ENCODE measurements at regions not wholly inside any gene's neighbourhood (a gene's known extent, or its start where the extent isn't known, plus 50 kb on each side); places are given as distances from the start of the nearest gene placed in this dataset.
A peak's percentile ranks its signal among the peaks of the same experiment; 100 is the strongest.

DNA sequence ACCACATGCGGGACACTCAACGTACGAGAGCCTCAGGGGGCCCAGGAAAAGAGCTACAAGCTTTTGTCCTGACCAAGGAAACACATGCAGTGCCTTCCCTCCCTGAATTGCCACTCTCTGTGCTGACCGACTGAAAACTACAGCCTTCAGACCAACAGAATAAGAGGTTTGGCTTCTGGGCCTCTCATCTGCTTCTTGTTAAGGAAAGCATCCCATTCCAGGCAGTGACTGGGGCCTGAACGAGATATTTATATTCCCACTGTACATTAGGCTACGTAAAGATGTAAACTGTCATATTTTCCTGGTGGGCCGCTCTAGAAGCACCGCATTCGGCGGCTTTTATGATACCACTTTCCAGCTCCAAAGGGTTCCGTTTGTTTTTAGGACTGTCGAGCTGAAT is 208.9 kb upstream of the TPM1 start:
- DNase-seq (ENCODE audit: low read depth, low spot score): no peak

DNA sequence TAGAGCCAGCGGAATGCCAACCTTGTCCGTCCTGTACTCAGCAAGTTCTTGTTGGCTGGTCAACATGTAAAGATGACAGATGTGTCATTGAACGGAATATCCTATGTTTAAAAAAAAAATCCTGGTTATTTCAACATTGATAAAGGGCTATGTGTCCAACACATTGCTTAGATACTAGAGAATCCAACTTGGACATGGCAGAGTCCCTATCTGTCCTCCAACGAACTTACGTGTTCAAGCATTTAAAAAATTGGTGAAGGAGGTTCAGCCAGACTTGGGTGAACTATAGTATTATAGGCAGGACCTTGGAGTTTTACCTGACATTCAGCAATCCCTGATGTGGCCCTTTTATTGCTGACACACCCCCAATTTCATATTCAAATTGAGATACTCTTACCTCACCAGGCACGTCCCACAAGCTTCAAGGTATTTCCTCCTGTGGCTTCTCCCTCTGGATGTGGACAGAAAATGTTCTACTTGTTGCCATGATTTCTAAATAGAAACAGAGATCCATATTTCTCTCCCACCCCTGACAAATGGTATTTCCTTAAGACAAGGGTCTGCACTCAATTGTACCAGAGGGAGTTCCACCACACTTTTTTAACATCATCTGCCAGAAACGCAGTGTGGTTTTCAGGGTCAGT is 207.7 kb upstream of the TPM1 start:
- DNase-seq (ENCODE audit: low read depth, low spot score): no peak

DNA sequence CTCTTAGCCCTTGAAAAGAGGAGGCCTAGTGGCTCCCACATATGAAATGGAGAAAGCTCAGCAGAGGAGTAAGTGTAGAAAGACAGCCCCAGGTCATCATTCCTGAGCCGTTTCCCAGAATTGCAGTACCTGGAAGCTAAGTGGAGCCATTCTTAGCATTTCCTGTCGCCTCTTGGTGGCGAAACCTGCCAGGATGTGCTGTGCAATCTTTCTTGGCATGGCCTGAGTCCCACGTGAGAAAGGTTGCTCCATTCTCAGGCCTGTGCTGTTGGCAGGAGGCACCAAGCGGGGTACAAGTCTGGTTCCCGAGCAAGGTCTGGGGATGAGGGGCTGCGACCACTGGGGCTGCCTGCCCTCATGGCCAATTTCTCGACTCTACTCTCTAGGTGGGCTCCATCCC is 207.2 kb upstream of the TPM1 start:
- no peak for DNase-seq (ENCODE audit: low read depth, low spot score)

DNA sequence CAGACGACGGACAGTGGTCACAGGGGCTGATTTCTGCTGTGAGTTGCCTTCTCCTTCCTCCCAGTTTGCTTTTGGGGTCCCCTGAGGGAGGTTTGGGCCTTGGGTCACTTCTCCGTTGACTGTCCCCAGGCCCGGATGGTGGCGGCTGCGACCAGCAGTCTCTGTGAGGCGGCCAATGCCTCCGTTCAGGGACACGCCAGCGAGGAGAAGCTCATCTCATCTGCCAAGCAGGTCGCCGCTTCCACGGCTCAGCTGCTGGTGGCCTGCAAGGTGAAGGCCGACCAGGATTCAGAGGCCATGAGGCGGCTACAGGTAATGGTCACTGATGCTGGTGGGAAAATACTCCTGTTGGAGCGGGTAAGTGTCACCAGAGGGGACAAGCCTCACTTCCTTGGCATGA is 206.8 kb upstream of the TPM1 start:
- DNase-seq (ENCODE audit: low read depth, low spot score): no peak

GRCh38 chr15:62840526-62841268 is 201.8 kb upstream of the TPM1 start:
- DNase-seq (ENCODE audit: low read depth, low spot score): no peak

DNA sequence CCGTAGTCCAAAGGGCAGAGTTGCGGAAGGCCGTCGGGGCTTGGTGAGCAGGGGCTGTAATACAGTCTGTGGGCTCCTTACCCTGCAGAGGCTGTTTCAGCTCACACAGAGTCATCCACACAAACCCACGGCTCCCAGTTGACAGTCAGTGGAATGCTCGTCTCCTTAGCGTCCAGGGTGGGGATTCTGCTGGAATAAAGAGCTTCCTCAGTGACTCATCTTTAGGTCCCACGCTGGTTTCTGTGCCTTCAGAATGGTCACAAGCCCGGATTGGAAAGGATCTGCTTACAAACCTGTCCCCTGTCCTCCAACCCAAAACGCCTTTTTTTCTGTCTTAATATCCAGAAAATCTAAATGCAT is 201.3 kb upstream of the TPM1 start:
- no peak for DNase-seq (ENCODE audit: low read depth, low spot score)

- DNase-seq (ENCODE audit: low read depth, low spot score): no peak
Observed at GRCh38 chr15:62841891-62842559, 200.5 kb upstream of the TPM1 start.

DNA sequence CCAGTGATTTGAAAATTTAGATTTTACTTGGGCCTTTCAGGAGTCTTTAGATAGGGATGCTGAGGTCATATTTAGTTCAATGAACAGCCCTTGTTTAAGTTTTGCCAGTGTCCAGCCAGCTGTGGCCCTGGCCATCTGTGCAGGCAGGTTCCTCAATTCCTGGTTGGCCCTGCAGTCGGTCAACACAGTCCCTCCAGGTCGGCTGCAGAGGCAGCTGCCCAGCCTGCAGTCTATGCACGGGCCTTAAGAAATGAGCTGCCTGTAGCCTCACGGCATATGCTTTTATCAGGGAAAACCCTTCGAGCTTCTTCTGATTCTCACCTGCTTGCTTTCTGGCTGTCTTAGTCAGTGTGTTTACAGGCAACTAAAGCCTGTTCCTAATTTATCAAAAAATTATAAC is 199.2 kb upstream of the TPM1 start:
- no peak for DNase-seq (ENCODE audit: low read depth, low spot score)

GRCh38 chr15:62844564-62845240 is 197.8 kb upstream of the TPM1 start:
- no peak for DNase-seq (ENCODE audit: low read depth, low spot score)

- no peak for DNase-seq (ENCODE audit: low read depth, low spot score)
Observed at GRCh38 chr15:62845241-62846126, 197.1 kb upstream of the TPM1 start.

GRCh38 chr15:62846131-62846804 is 196.3 kb upstream of the TPM1 start:
- DNase-seq (ENCODE audit: low read depth, low spot score): no peak

GRCh38 chr15:62846805-62847495 is 195.6 kb upstream of the TPM1 start:
- no peak for DNase-seq (ENCODE audit: low read depth, low spot score)

- peak; percentile 68 for DNase-seq (ENCODE audit: low read depth, low spot score)
Observed at GRCh38 chr15:62847900-62848489, 194.6 kb upstream of the TPM1 start.

DNA sequence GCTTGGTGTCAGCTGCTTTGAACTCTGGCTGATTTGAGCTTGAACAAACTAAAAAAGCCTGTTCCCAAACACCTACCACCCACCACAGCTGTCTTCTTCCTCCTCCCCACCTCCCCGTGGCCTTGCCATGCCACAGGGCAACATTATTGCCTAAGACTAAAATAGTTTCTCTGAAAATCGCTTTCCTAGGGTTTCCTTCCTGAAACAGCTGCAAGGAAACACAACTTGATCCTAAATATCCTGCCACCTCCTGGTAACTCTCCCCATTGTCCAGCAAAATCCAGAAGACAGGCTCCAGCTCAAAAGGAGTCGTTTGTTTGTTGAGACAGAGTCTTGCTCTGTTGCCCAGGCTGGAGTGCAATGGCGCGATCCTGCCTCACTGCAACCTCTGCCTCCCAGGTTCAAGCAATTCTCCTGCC is 193.9 kb upstream of the TPM1 start:
- no peak for DNase-seq (ENCODE audit: low read depth, low spot score)

DNA sequence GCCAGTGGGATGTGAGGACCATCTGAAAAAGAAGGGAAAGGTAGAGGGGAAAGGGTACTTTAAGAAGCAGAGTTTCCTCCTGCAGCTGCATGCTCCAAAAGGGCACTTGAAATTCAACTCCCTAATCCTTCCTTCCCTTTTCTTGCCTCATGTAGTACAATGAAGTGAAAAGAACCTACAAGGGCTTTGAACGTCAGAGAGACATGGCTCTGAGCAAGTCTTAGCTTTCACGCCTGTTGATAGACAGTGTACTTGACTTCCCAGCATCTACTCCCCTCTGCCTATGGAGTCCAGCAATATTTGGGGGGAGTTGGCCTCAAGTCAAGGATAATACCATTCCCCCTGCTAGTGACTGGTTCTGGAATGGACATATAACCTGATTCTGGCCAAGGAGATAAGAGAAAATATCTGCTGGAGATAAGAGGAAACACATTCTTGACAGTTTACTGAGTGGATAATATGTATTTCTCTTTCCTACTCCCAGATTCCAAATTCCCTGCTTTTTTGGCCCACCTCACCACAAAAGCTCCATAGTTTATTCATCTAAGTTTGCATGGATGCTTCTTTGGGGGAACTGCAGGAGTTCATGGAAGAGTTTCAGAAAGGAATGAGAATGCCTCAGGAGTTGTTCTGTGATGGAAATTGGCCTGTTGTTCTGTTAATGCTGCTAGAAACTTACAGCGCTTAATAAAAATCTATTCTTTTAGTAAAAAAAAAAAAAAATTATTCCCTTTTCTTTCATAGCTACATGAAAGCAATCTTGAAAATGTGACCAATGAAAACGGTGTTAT is 193.0 kb upstream of the TPM1 start:
- DNase-seq (ENCODE audit: low read depth, low spot score): no peak

DNA sequence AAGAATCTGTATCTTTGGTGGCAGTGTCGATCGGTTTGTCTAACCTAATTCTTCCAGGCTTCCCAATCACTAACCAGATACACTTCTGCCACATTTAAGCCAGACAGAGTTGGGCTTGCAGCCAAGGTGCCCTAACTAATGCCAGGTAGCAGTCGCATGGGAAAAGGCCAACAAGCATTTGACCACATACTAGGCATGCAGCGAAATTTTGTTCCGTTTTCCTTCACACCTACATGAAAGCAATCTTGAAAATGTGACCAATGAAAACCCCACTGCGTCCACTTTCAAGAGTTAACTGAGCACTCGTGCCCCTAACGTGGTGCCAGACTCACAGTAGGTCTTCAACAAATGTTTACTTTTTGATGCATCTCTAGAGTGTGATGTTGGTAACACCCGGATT is 192.2 kb upstream of the TPM1 start:
- no peak for DNase-seq (ENCODE audit: low read depth, low spot score)

DNA sequence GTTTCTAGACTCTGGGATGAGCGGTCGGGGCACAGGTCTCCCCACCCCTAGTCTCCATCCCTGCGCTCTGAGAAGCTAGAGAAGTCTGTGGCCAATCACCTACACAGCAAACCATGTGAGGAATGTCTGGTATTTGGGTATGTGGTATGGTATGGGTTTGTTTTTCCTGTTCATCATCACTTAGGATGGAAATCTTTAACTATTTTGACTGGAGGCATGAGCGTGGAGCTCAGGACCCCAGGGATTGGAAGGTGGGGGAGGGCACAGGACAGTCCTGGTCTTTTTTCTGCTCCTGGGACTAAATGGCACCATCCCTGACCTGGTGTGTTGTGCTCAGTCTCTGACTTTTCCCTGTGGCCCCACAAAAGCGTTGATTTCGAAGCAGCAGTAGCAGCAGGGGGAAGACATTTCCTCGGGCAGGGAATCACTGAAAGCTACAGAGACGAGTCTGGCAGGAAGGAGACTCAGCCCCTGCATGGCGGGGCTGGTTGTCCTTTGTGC is 191.7 kb upstream of the TPM1 start:
- peak; percentile 77 for DNase-seq (ENCODE audit: low read depth, low spot score)

- DNase-seq (ENCODE audit: low read depth, low spot score): no peak
Observed at GRCh38 chr15:62853114-62853840, 189.3 kb upstream of the TPM1 start.

Data from iPS DF 19.7 (cell line).